Suprapubic skin (tissue), 4 donors: ENCODE measurements at regions not wholly inside any gene's neighbourhood (a gene's known extent, or its start where the extent isn't known, plus 50 kb on each side); places are given as distances from the start of the nearest gene placed in this dataset.

Experiments
- DNase-seq, 2 donors: peaks; one replicate each; pipeline ENCODE4 v3.0.0-alpha.2; 2019; ENCODE audit warnings: low spot score in 2 of 2
- H3K27ac ChIP-seq: fragments of 200-600 bp; sonication (generic); one replicate; pipeline ENCODE4 v1.5.1; 2019
- H3K27me3 ChIP-seq: fragments of 200-600 bp; sonication (generic); one replicate; pipeline ENCODE4 v1.5.1; 2019
- H3K36me3 ChIP-seq: fragments of 200-600 bp; sonication (generic); one replicate; pipeline ENCODE4 v1.5.1; 2019
- H3K4me1 ChIP-seq: fragments of 200-600 bp; sonication (generic); one replicate; pipeline ENCODE4 v1.5.1; 2019
- H3K4me3 ChIP-seq: fragments of 200-600 bp; sonication (generic); one replicate; pipeline ENCODE4 v1.5.1; 2019; ENCODE audit warnings: mild to moderate bottlenecking
- H3K9me3 ChIP-seq: fragments of 200-600 bp; sonication (generic); one replicate; pipeline ENCODE4 v1.5.1; 2019
- CTCF ChIP-seq, 2 donors: fragments of 200-600 bp in 1 of 2; fragments of 450-650 bp in 1 of 2; sonication (generic) in 1 of 2; IDR thresholded peaks; one replicate each; pipeline ENCODE4 v1.5.1; 2016 to 2019; ENCODE audit warnings: antibody characterized with exemption in 2 of 2, mild to moderate bottlenecking in 1 of 2, moderate library complexity in 1 of 2
- EP300 ChIP-seq: sonication (generic); formaldehyde crosslinking; IDR thresholded peaks from one replicate; pipeline ENCODE4 v1.6.1; 2017; ENCODE audit warnings: antibody characterized with exemption
- POLR2A ChIP-seq, 2 donors: fragments of 450-650 bp; IDR thresholded peaks; one replicate each; pipeline ENCODE4 v1.6.1; 2017; ENCODE audit warnings: antibody characterized with exemption in 2 of 2, mild to moderate bottlenecking in 2 of 2, moderate library complexity in 2 of 2
- POLR2AphosphoS5 ChIP-seq, 3 donors: sonication (generic); formaldehyde crosslinking; IDR thresholded peaks; one replicate each; pipeline ENCODE4 v1.6.1; 2017; ENCODE audit warnings: antibody characterized with exemption in 3 of 3
- WGBS: methylation state at CpG from one replicate; pipeline ENCODE4 v1.1.5; 2018; 5-methylcytosine and 5-hydroxymethylcytosine counted together

GRCh38 chr3:174786825-174787224 lies 72.3 kb upstream of the NAALADL2 start:
- H3K27me3 ChIP-seq = no peaks in the 10 kb centered on the region
- no peak overlapping the region for H3K4me3 ChIP-seq
- no peak overlapping the region for H3K27ac ChIP-seq
- 84% methylated on average over 2 of the region's 2 CpGs for WGBS
- TF ChIP-seq EP300 = no peak
- no peak for TF ChIP-seq POLR2AphosphoS5 (IDR thresholded peaks at IDR 0.05)
- TF ChIP-seq POLR2A (IDR thresholded peaks at IDR 0.05) = no peak
- TF ChIP-seq CTCF (IDR thresholded peaks at IDR 0.05) = no peak
- H3K4me1 ChIP-seq = no peaks in the 10 kb centered on the region
- H3K36me3 ChIP-seq = no peaks in the 10 kb centered on the region
- no peaks in the 10 kb centered on the region for H3K9me3 ChIP-seq
- no peak for DNase-seq

GRCh38 chr3:174791161-174791560 lies 68.0 kb upstream of the NAALADL2 start:
- DNase-seq = no peak
- no peaks in the 10 kb centered on the region for H3K36me3 ChIP-seq
- H3K27ac ChIP-seq = no peak overlapping the region
- WGBS = 83% methylated on average over 3 of the region's 3 CpGs
- H3K9me3 ChIP-seq = no peaks in the 10 kb centered on the region
- H3K4me3 ChIP-seq = no peak overlapping the region
- TF ChIP-seq EP300 (no peak), CTCF (IDR thresholded peaks at IDR 0.05) (no peak), POLR2AphosphoS5 (IDR thresholded peaks at IDR 0.05) (no peak), POLR2A (IDR thresholded peaks at IDR 0.05) (no peak)
- no peaks in the 10 kb centered on the region for H3K27me3 ChIP-seq
- no peaks in the 10 kb centered on the region for H3K4me1 ChIP-seq

GRCh38 chr3:174792864-174793263 lies 66.3 kb upstream of the NAALADL2 start:
- no peak for TF ChIP-seq EP300
- TF ChIP-seq CTCF (IDR thresholded peaks at IDR 0.05) = no peak
- WGBS = 98% methylated on average over 1 of the region's 1 CpG
- no peaks in the 10 kb centered on the region for H3K36me3 ChIP-seq

More at GRCh38 chr3:174792864-174793263, 66.3 kb upstream of the NAALADL2 start:
- H3K27ac ChIP-seq = no peak overlapping the region
- no peaks in the 10 kb centered on the region for H3K4me1 ChIP-seq
- H3K4me3 ChIP-seq = no peak overlapping the region
- H3K27me3 ChIP-seq = no peaks in the 10 kb centered on the region
- no peak for DNase-seq
- no peaks in the 10 kb centered on the region for H3K9me3 ChIP-seq
